ENCODE measurements at regions not wholly inside any gene's neighbourhood (a gene's known extent, or its start where the extent isn't known, plus 50 kb on each side); places are given as distances from the start of the nearest gene placed in this dataset.
A peak's percentile ranks its signal among the peaks of the same experiment; 100 is the strongest.

DNA sequence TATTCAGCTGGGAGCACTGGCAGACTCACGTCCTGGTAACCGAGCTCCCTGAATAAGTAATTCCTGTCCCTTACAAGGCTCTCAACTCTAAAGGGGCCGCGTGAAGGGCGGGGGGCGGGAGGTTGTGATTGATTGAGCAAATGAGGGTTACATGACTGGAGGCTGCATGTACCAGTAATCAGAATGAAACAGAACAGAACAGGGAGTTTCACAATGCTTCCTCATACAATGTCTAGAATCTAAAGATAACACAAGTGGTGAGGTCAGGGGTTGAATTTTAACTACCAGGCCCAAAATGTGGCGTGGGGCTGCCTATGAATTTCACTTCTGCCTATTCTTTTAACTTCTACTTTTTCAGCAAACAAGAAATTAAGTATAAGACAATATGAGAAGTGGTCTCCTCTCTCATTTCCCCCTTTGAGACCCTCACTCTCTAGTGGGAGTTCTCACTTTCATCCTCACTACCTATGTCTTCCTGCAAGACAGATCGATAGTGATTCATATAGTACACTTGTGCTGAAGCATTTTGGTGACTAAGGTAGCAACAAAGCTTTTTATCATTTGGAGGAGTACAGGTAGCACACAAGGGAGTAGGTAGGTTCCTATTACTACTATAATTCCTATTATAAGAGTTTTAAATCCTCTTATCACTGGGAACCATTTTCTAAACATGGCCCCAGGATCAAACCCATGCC is 239.8 kb downstream of the KTN1 start:
- H2AK5ac ChIP-seq (ENCODE audit: low read length): no peak overlapping the region
- no peaks in the 10 kb centered on the region for H3K79me1 ChIP-seq (ENCODE audit: low read length)
- no peaks in the 10 kb centered on the region for H3K4me1 ChIP-seq (ENCODE audit: control insufficient read depth in 1 of 2, insufficient read depth in 2 of 2, low read length in 2 of 2)
- H4K8ac ChIP-seq (ENCODE audit: low read depth, low read length): no peak overlapping the region
- H3K36me3 ChIP-seq (ENCODE audit: control insufficient read depth in 1 of 2, insufficient read depth in 2 of 2, low read length in 2 of 2): no peaks in the 10 kb centered on the region
- H3K4me3 ChIP-seq (ENCODE audit: low read depth, low read length): no peak overlapping the region
- no peak overlapping the region for H3K4ac ChIP-seq (ENCODE audit: low read depth, low read length)
- H3K23ac ChIP-seq (ENCODE audit: low read length): no peak overlapping the region
- no peak overlapping the region for H3K4me2 ChIP-seq (ENCODE audit: low read length)
- H2BK5ac ChIP-seq (ENCODE audit: low read depth, low read length, poor library complexity): no peak overlapping the region
- no peak overlapping the region for H3K27ac ChIP-seq (ENCODE audit: low read depth, low read length)
- DNase-seq: no peak
- H2AFZ ChIP-seq (ENCODE audit: insufficient read depth, low read length, poor library complexity): no peak overlapping the region
- H3K9ac ChIP-seq (ENCODE audit: low read length): no peak overlapping the region
- no peaks in the 10 kb centered on the region for H3K27me3 ChIP-seq (ENCODE audit: insufficient read depth, low read length)
- H3K18ac ChIP-seq (ENCODE audit: low read length): no peak overlapping the region
- H4K12ac ChIP-seq (ENCODE audit: low read depth, low read length): no peak overlapping the region
- H2BK120ac ChIP-seq (ENCODE audit: insufficient read depth, low read length, poor library complexity): no peak overlapping the region
- WGBS (ENCODE audit: extremely low coverage, insufficient coverage, insufficient read length): no CpG with 5 or more reads among the region's 8 CpGs
- H2BK12ac ChIP-seq (ENCODE audit: low read length): no peak overlapping the region
- no peak overlapping the region for H3K14ac ChIP-seq (ENCODE audit: low read length)
- no peaks in the 10 kb centered on the region for H3K79me2 ChIP-seq (ENCODE audit: control insufficient read depth, insufficient read depth, low read length, poor library complexity)
- H3K9me3 ChIP-seq (ENCODE audit: insufficient read depth, low read depth, low read length): peaks cover 7% of the 10 kb centered on the region
- no peak overlapping the region for H4K91ac ChIP-seq (ENCODE audit: low read depth, low read length)

DNA sequence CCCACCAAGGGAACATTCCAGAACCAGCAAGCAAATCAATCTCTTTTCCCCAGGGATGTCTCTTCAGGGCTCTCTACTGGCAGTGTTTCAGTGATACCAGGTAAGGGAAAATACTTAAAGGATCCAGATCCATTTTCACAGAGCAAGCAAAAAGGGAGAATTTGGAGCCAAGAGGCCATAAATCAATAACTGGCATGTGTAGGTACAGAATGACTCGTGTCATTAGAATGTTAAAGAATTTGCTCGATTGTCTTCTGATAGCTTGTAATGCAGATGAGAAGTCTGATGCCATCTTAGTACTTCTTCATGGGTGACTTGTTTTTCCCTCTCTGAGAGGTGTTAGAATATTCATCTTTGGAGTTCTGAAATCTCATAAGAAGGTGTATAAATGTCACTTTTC is 242.9 kb downstream of the KTN1 start:
- no peak overlapping the region for H3K14ac ChIP-seq (ENCODE audit: low read length)
- H2BK12ac ChIP-seq (ENCODE audit: low read length): no peak overlapping the region
- H4K12ac ChIP-seq (ENCODE audit: low read depth, low read length): no peak overlapping the region
- peaks cover 7% of the 10 kb centered on the region for H3K9me3 ChIP-seq (ENCODE audit: insufficient read depth, low read depth, low read length)
- H3K23ac ChIP-seq (ENCODE audit: low read length): no peak overlapping the region
- H3K9ac ChIP-seq (ENCODE audit: low read length): no peak overlapping the region
- H3K36me3 ChIP-seq (ENCODE audit: control insufficient read depth in 1 of 2, insufficient read depth in 2 of 2, low read length in 2 of 2): no peaks in the 10 kb centered on the region
- H3K4me2 ChIP-seq (ENCODE audit: low read length): no peak overlapping the region
- H3K4me3 ChIP-seq (ENCODE audit: low read depth, low read length): no peak overlapping the region
- H2AK5ac ChIP-seq (ENCODE audit: low read length): no peak overlapping the region
- H3K79me1 ChIP-seq (ENCODE audit: low read length): no peaks in the 10 kb centered on the region
- H2BK5ac ChIP-seq (ENCODE audit: low read depth, low read length, poor library complexity): no peak overlapping the region
- no peak overlapping the region for H3K18ac ChIP-seq (ENCODE audit: low read length)
- no peak overlapping the region for H4K91ac ChIP-seq (ENCODE audit: low read depth, low read length)
- no CpG with 5 or more reads among the region's 2 CpGs for WGBS (ENCODE audit: extremely low coverage, insufficient coverage, insufficient read length)
- H3K4me1 ChIP-seq (ENCODE audit: control insufficient read depth in 1 of 2, insufficient read depth in 2 of 2, low read length in 2 of 2): no peaks in the 10 kb centered on the region
- H2BK120ac ChIP-seq (ENCODE audit: insufficient read depth, low read length, poor library complexity): no peak overlapping the region
- no peak overlapping the region for H4K8ac ChIP-seq (ENCODE audit: low read depth, low read length)
- no peaks in the 10 kb centered on the region for H3K79me2 ChIP-seq (ENCODE audit: control insufficient read depth, insufficient read depth, low read length, poor library complexity)
- DNase-seq: no peak
- H2AFZ ChIP-seq (ENCODE audit: insufficient read depth, low read length, poor library complexity): no peak overlapping the region
- H3K27ac ChIP-seq (ENCODE audit: low read depth, low read length): no peak overlapping the region
- H3K4ac ChIP-seq (ENCODE audit: low read depth, low read length): no peak overlapping the region
- no peaks in the 10 kb centered on the region for H3K27me3 ChIP-seq (ENCODE audit: insufficient read depth, low read length)

DNA sequence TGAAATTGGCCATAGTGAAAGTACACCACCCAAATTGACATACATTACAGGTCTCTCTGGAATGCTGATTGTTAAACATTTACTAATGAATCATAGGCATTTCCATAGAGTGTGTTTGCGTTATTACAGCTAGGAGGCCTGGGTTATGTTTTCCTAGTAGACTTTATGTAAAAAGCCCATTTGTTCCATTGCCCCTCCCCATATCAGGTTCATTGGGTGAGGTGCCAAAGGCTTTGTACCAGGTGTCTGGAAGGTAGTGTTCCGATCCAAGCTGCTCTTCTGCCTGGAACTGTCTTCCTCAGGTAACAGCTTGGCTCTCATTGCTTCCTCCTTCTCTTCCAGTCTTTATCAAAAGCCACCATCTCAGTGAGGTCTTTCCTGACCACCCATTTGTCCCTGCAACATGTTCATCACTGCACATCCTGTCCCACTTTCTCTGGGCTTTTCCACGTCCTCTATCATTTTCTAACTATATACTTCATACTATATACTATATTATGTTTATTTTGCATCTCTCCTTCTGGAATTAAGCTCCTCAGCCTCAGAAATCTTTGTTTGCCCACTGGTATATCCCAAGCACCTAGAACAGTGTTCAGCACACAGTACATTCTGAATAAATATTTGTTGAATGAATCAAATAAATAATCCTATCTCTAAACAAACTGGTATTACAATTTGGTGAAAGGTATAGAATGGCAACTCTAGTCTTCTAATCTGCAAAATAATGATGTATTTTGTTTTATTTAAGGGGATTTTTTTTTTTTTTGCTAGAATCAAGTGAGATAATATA is 252.3 kb downstream of the KTN1 start:
- WGBS (ENCODE audit: extremely low coverage, insufficient coverage, insufficient read length): no CpG with 5 or more reads among the region's 3 CpGs
- no peak overlapping the region for H4K91ac ChIP-seq (ENCODE audit: low read depth, low read length)
- H3K9me3 ChIP-seq (ENCODE audit: insufficient read depth, low read depth, low read length): peaks cover 2% of the 10 kb centered on the region
- no peak overlapping the region for H2AFZ ChIP-seq (ENCODE audit: insufficient read depth, low read length, poor library complexity)
- no peak overlapping the region for H3K4me2 ChIP-seq (ENCODE audit: low read length)
- no peaks in the 10 kb centered on the region for H3K79me1 ChIP-seq (ENCODE audit: low read length)
- H3K27me3 ChIP-seq (ENCODE audit: insufficient read depth, low read length): no peaks in the 10 kb centered on the region
- no peak overlapping the region for H2BK12ac ChIP-seq (ENCODE audit: low read length)
- H2AK5ac ChIP-seq (ENCODE audit: low read length): no peak overlapping the region
- H3K23ac ChIP-seq (ENCODE audit: low read length): no peak overlapping the region
- no peaks in the 10 kb centered on the region for H3K36me3 ChIP-seq (ENCODE audit: control insufficient read depth in 1 of 2, insufficient read depth in 2 of 2, low read length in 2 of 2)
- no peak overlapping the region for H2BK120ac ChIP-seq (ENCODE audit: insufficient read depth, low read length, poor library complexity)
- H3K14ac ChIP-seq (ENCODE audit: low read length): no peak overlapping the region
- H3K4me3 ChIP-seq (ENCODE audit: low read depth, low read length): no peak overlapping the region
- peak in 1 of 2 donors; percentile 35 for DNase-seq
- no peak overlapping the region for H2BK5ac ChIP-seq (ENCODE audit: low read depth, low read length, poor library complexity)
- no peak overlapping the region for H3K4ac ChIP-seq (ENCODE audit: low read depth, low read length)
- no peak overlapping the region for H4K8ac ChIP-seq (ENCODE audit: low read depth, low read length)
- H4K12ac ChIP-seq (ENCODE audit: low read depth, low read length): no peak overlapping the region
- H3K27ac ChIP-seq (ENCODE audit: low read depth, low read length): no peak overlapping the region
- H3K79me2 ChIP-seq (ENCODE audit: control insufficient read depth, insufficient read depth, low read length, poor library complexity): no peaks in the 10 kb centered on the region
- no peaks in the 10 kb centered on the region for H3K4me1 ChIP-seq (ENCODE audit: control insufficient read depth in 1 of 2, insufficient read depth in 2 of 2, low read length in 2 of 2)
- no peak overlapping the region for H3K18ac ChIP-seq (ENCODE audit: low read length)
- no peak overlapping the region for H3K9ac ChIP-seq (ENCODE audit: low read length)

DNA sequence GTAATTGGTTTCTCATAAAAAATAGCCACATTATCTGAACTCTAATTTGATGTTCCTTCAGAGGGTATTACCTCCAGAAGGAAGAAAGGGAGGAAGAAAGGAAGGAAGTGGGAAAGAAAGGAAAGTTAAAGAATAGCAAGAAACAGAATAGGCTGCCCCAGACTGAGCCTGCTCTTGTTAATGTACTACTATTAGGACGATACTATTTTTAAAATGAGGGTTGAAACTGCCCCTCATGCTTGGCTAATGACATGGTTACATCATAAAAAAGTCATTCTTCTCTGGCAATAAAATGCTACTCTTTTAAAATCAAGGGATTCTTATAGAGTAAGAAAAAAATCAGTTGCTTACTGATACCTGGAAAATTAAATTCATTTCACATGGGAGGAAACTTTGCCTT is 253.0 kb downstream of the KTN1 start:
- no peak overlapping the region for H4K8ac ChIP-seq (ENCODE audit: low read depth, low read length)

More for the DNA sequence above, 253.0 kb downstream of the KTN1 start:
- Histone ChIP-seq H3K23ac (ENCODE audit: low read length) (no peak overlapping the region), H3K4ac (ENCODE audit: low read depth, low read length) (no peak overlapping the region), H3K4me2 (ENCODE audit: low read length) (no peak overlapping the region), H3K18ac (ENCODE audit: low read length) (no peak overlapping the region), H3K36me3 (ENCODE audit: control insufficient read depth in 1 of 2, insufficient read depth in 2 of 2, low read length in 2 of 2) (no peaks in the 10 kb centered on the region), H3K27ac (ENCODE audit: low read depth, low read length) (no peak overlapping the region), H3K27me3 (ENCODE audit: insufficient read depth, low read length) (no peaks in the 10 kb centered on the region), H3K4me3 (ENCODE audit: low read depth, low read length) (no peak overlapping the region), H2AK5ac (ENCODE audit: low read length) (no peak overlapping the region), H4K91ac (ENCODE audit: low read depth, low read length) (no peak overlapping the region), H2BK5ac (ENCODE audit: low read depth, low read length, poor library complexity) (no peak overlapping the region), H3K9ac (ENCODE audit: low read length) (no peak overlapping the region), H3K79me2 (ENCODE audit: control insufficient read depth, insufficient read depth, low read length, poor library complexity) (no peaks in the 10 kb centered on the region), H3K9me3 (ENCODE audit: insufficient read depth, low read depth, low read length) (peaks cover 2% of the 10 kb centered on the region), H3K79me1 (ENCODE audit: low read length) (no peaks in the 10 kb centered on the region), H2AFZ (ENCODE audit: insufficient read depth, low read length, poor library complexity) (no peak overlapping the region), H3K4me1 (ENCODE audit: control insufficient read depth in 1 of 2, insufficient read depth in 2 of 2, low read length in 2 of 2) (no peaks in the 10 kb centered on the region), H3K14ac (ENCODE audit: low read length) (no peak overlapping the region), H2BK12ac (ENCODE audit: low read length) (no peak overlapping the region), H4K12ac (ENCODE audit: low read depth, low read length) (no peak overlapping the region), H2BK120ac (ENCODE audit: insufficient read depth, low read length, poor library complexity) (no peak overlapping the region)
- DNase-seq: no peak
- no CpG with 5 or more reads among the region's 1 CpG for WGBS (ENCODE audit: extremely low coverage, insufficient coverage, insufficient read length)

Data from trophoblast cell (in vitro differentiated cells and primary cell).